HCT116 (cell line): ENCODE measurements at regions not wholly inside any gene's neighbourhood (a gene's known extent, or its start where the extent isn't known, plus 50 kb on each side); places are given as distances from the start of the nearest gene placed in this dataset.

Experiments used
- ATAC-seq: fragments of 200-7000 bp; cut with Tn5 transposase; 2 replicates; pipeline ENCODE4 v1.9.1; 2020; ENCODE audit warnings: mild to moderate bottlenecking, moderate library complexity
- BruUV-seq: library from RNA; stranded (reverse); fragments of 400-500 nt; replicated peaks from 2 replicates; lab custom pipeline; 2021; lab: Mats Ljungman, UMichigan
- CTCF ChIA-PET: fragments of 300-600 bp; sonication (Branson Sonifier 250); formaldehyde crosslinking; loops from one replicate; lab custom pipeline; 2021; ENCODE audit warnings: antibody characterized with exemption; lab: Charles Lee
- POLR2A ChIA-PET: fragments of 300-600, 350-600 bp; sonication (Branson Sonifier 250); formaldehyde crosslinking; loops from one replicate; lab custom pipeline; 2021; ENCODE audit warnings: antibody characterized with exemption; lab: Charles Lee
- RAD21 ChIA-PET, 2 experiments: fragments of 300-600 bp; sonication (Branson Sonifier 250); formaldehyde crosslinking; loops; one replicate each; lab custom pipeline; 2023; ENCODE audit warnings: low total read pairs in 2 of 2; ENCODE audit not compliant: uncharacterized antibody in 2 of 2, unreplicated experiment in 2 of 2, low non-redundant PET in 1 of 2; lab: Charles Lee
- DNase-seq: peaks from one replicate; pipeline ENCODE4 v3.0.0-alpha.2; 2010; ENCODE audit warnings: low read depth, low spot score
- H2AFZ ChIP-seq: fragments of 200-600 bp; shearing (Covaris generic), sonication (generic); 2 replicates; pipeline ENCODE4 v1.6.1; 2017; ENCODE audit warnings: low read depth, mixed run types, mixed read lengths, antibody characterized with exemption, low read length; ENCODE audit not compliant: poor library complexity, severe bottlenecking
- H3K27ac ChIP-seq: 2 replicates; pipeline ENCODE4 v1.5.1; 2012; ENCODE audit warnings: low read depth, low read length
- H3K27me3 ChIP-seq: fragments of 200-600 bp; sonication (generic); 2 replicates; pipeline ENCODE4 v1.6.1; 2016; ENCODE audit warnings: mixed run types, low read length, mixed read lengths; ENCODE audit not compliant: insufficient read depth
- H3K36me3 ChIP-seq, 2 experiments: fragments of 200-500 bp in 1 of 2; fragments of 200-600 bp in 1 of 2; sonication (Bioruptor generic) in 1 of 2; sonication (generic) in 1 of 2; 2 replicates each; pipeline versions ENCODE4 v1.5.1 to v1.6.1; 2014 to 2016; ENCODE audit warnings: low read length in 2 of 2, inconsistent platforms in 1 of 2, mixed read lengths in 1 of 2, mixed run types in 1 of 2; ENCODE audit not compliant: insufficient read depth in 2 of 2, control insufficient read depth in 1 of 2
- H3K4me1 ChIP-seq, 2 experiments: fragments of 200-600 bp in 1 of 2; sonication (generic) in 1 of 2; 2 replicates each; pipeline versions ENCODE4 v1.5.1 to v1.6.1; 2012 to 2017; ENCODE audit warnings: low read length in 2 of 2, inconsistent platforms in 1 of 2, mild to moderate bottlenecking in 1 of 2, mixed read lengths in 1 of 2, mixed run types in 1 of 2, moderate library complexity in 1 of 2; ENCODE audit not compliant: insufficient read depth in 2 of 2, control insufficient read depth in 1 of 2
- H3K4me2 ChIP-seq: fragments of 200-600 bp; sonication (generic); 2 replicates; pipeline ENCODE4 v1.6.1; 2017; ENCODE audit warnings: mixed run types, low read length, mixed read lengths
- H3K4me3 ChIP-seq, 2 experiments: fragments of 200-600 bp in 1 of 2; sonication (generic) in 1 of 2; replicated peaks in 1 of 2; 2 replicates each; pipeline ENCODE4 v1.5.1; 2011 to 2016; ENCODE audit warnings: low read length in 2 of 2, control low read depth in 1 of 2, low read depth in 1 of 2, mild to moderate bottlenecking in 1 of 2, mixed read lengths in 1 of 2, mixed run types in 1 of 2
- H3K79me2 ChIP-seq: fragments of 200-600 bp; sonication (generic); 2 replicates; pipeline ENCODE4 v1.6.1; 2017; ENCODE audit warnings: mild to moderate bottlenecking, mixed run types, low read length, moderate library complexity, mixed read lengths; ENCODE audit not compliant: insufficient read depth
- H3K9ac ChIP-seq: fragments of 200-600 bp; sonication (generic); 2 replicates; pipeline ENCODE4 v1.6.1; 2016; ENCODE audit warnings: low read length, mixed read lengths
- H3K9me2 ChIP-seq: fragments of 200-600 bp; sonication (generic), shearing (Covaris generic); 2 replicates; pipeline ENCODE4 v1.6.1; 2017; ENCODE audit warnings: mixed run types, mild to moderate bottlenecking, moderate library complexity; ENCODE audit not compliant: insufficient read depth
- H3K9me3 ChIP-seq, 2 experiments: fragments of 200-500 bp in 1 of 2; fragments of 200-600 bp in 1 of 2; sonication (Bioruptor generic) in 1 of 2; sonication (generic) in 1 of 2; 2 replicates each; pipeline ENCODE4 v1.6.1; 2014 to 2017; ENCODE audit warnings: low read length in 2 of 2, mixed read lengths in 2 of 2, inconsistent platforms in 1 of 2, low read depth in 1 of 2, mild to moderate bottlenecking in 1 of 2, mixed run types in 1 of 2, moderate library complexity in 1 of 2; ENCODE audit not compliant: control insufficient read depth in 1 of 2, insufficient read depth in 1 of 2
- H4K20me1 ChIP-seq: fragments of 200-600 bp; sonication (generic), shearing (Covaris generic); 2 replicates; pipeline ENCODE4 v1.6.1; 2017; ENCODE audit warnings: mixed run types, mild to moderate bottlenecking, moderate library complexity; ENCODE audit not compliant: insufficient read depth
- CEBPB ChIP-seq: IDR thresholded peaks from 2 replicates; pipeline ENCODE4 v1.6.1; 2012; ENCODE audit warnings: low read depth
- FOSL1 ChIP-seq: IDR thresholded peaks from 2 replicates; pipeline ENCODE4 v1.6.1; 2012; ENCODE audit warnings: low read depth
- POLR2A ChIP-seq: IDR thresholded peaks from 2 replicates; pipeline ENCODE4 v1.7.0; 2011; ENCODE audit warnings: borderline replicate concordance; ENCODE audit not compliant: insufficient read depth, insufficient read length; ENCODE audit errors: extremely low read depth
- ZFX ChIP-seq: fragments of 450-650 bp; IDR thresholded peaks from 2 replicates; pipeline ENCODE4 v1.6.1; 2017
- ZNF274 ChIP-seq: fragments of 200-500 bp; sonication (Bioruptor generic); IDR thresholded peaks from 2 replicates; pipeline ENCODE4 v1.6.1; 2014; ENCODE audit warnings: mild to moderate bottlenecking, low read depth, low read length, inconsistent platforms
- intact Hi-C: fragments of 100-400 bp; cut with micrococcal nuclease; formaldehyde crosslinking; loops from 2 replicates; pipeline ENCODE4 v1.10.0; 2022
- TF ChIP-seq, protein P1 (sequence below): IDR thresholded peaks from 2 replicates; pipeline ENCODE4 v1.6.1; 2012; ENCODE audit warnings: low read depth
- TF ChIP-seq, protein P2 (sequence below): IDR thresholded peaks from 2 replicates; pipeline ENCODE4 v1.6.1; 2011; ENCODE audit warnings: mild to moderate bottlenecking, low read length, moderate library complexity; ENCODE audit not compliant: insufficient replicate concordance; ENCODE audit errors: extremely low read depth
- TF ChIP-seq, protein P3 (sequence below): IDR thresholded peaks from 2 replicates; pipeline ENCODE4 v1.6.1; 2012

DNA sequence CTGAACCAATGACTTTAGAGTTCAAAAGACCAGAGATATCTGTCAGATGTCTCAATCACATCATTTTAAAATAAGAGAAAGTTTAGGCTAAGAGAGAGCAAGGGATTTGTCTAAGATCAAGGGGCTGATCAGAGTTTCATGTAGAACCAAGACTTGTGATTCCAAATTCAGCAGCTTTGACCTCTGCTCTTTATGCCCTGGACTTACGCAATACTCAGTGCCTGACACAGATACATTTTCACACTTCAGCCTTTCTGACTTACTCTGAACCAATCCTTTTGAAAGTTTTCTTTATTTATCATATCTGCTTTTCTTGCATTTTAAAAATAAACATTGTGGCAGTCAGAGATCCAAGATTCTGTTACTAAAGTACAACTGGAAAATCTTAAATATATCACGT is 428.0 kb downstream of the PLPP3 start:
- H3K9me3 ChIP-seq = no peaks in the 10 kb centered on the region
- CTCF ChIA-PET = no interaction called here
- RAD21 ChIA-PET = no interaction called here
- H3K4me2 ChIP-seq = no peak overlapping the region
- no peak overlapping the region for H3K9ac ChIP-seq
- no peaks in the 10 kb centered on the region for H4K20me1 ChIP-seq
- DNase-seq = no peak
- H3K79me2 ChIP-seq = no peaks in the 10 kb centered on the region
- no peak overlapping the region for H3K4me3 ChIP-seq
- BruUV-seq = no TSS peak
- no peaks in the 10 kb centered on the region for H3K27me3 ChIP-seq
- H3K36me3 ChIP-seq = no peaks in the 10 kb centered on the region
- ATAC-seq = no peak
- intact Hi-C loops = no loop called here
- TF ChIP-seq ZFX = no peak
- TF ChIP-seq, protein P1, sequence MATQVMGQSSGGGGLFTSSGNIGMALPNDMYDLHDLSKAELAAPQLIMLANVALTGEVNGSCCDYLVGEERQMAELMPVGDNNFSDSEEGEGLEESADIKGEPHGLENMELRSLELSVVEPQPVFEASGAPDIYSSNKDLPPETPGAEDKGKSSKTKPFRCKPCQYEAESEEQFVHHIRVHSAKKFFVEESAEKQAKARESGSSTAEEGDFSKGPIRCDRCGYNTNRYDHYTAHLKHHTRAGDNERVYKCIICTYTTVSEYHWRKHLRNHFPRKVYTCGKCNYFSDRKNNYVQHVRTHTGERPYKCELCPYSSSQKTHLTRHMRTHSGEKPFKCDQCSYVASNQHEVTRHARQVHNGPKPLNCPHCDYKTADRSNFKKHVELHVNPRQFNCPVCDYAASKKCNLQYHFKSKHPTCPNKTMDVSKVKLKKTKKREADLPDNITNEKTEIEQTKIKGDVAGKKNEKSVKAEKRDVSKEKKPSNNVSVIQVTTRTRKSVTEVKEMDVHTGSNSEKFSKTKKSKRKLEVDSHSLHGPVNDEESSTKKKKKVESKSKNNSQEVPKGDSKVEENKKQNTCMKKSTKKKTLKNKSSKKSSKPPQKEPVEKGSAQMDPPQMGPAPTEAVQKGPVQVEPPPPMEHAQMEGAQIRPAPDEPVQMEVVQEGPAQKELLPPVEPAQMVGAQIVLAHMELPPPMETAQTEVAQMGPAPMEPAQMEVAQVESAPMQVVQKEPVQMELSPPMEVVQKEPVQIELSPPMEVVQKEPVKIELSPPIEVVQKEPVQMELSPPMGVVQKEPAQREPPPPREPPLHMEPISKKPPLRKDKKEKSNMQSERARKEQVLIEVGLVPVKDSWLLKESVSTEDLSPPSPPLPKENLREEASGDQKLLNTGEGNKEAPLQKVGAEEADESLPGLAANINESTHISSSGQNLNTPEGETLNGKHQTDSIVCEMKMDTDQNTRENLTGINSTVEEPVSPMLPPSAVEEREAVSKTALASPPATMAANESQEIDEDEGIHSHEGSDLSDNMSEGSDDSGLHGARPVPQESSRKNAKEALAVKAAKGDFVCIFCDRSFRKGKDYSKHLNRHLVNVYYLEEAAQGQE = no peak
- no peak for TF ChIP-seq CEBPB
- no peak for TF ChIP-seq ZNF274
- H2AFZ ChIP-seq = no peak overlapping the region
- POLR2A ChIA-PET = no interaction called here
- H3K9me2 ChIP-seq = no peaks in the 10 kb centered on the region
- no peaks in the 10 kb centered on the region for H3K4me1 ChIP-seq
- no peak overlapping the region for H3K27ac ChIP-seq

DNA sequence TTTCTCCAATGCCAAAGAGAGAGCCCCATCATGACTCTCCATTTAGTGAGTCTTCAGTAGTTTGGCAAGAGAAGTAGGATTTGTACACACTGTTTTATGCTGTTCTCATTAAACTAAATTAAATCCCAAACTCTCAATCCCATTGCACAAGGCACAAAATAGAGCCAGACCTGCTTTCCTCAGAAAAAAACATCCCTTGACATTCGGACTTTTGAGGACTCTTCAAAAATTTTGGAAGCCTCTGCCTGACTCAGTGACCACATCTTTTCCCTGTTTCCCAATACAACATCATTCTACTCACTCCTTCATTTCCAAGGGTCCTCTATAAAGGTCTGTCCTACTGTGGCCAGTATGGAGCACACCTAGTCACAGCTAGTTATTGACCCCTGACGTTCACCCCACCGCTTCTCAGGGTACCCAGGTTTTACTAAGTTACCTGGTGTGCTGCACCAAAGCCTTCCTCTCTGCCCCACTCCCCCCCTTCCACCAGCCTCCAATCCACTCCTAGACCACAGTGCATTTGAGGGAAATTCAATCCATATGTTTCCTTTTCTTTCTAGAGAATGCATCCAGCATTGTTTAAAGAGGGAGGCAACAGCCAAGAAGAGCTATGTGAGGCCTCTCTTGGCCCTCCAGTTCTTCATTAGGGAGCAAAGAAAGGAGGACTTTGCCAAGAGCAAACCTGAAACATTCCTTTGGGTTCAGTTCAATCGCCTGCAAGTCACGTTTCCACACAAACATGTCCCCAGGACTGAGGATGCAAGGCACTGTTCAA is 428.7 kb downstream of the PLPP3 start:
- CTCF ChIA-PET = no interaction called here
- BruUV-seq = no TSS peak
- H3K36me3 ChIP-seq = no peaks in the 10 kb centered on the region
- H3K4me3 ChIP-seq = no peak overlapping the region
- no peak overlapping the region for H3K9ac ChIP-seq
- no peaks in the 10 kb centered on the region for H3K27me3 ChIP-seq
- ATAC-seq = no peak
- no peak overlapping the region for H2AFZ ChIP-seq
- H3K27ac ChIP-seq = no peak overlapping the region
- intact Hi-C loops = no loop called here
- POLR2A ChIA-PET = no interaction called here
- RAD21 ChIA-PET = no interaction called here
- H3K9me3 ChIP-seq = no peaks in the 10 kb centered on the region
- H3K9me2 ChIP-seq = no peaks in the 10 kb centered on the region
- H3K79me2 ChIP-seq = no peaks in the 10 kb centered on the region
- DNase-seq = no peak
- H4K20me1 ChIP-seq = no peaks in the 10 kb centered on the region
- H3K4me1 ChIP-seq = no peaks in the 10 kb centered on the region
- H3K4me2 ChIP-seq = no peak overlapping the region
- no peak for TF ChIP-seq POLR2A
- TF ChIP-seq, protein P2, sequence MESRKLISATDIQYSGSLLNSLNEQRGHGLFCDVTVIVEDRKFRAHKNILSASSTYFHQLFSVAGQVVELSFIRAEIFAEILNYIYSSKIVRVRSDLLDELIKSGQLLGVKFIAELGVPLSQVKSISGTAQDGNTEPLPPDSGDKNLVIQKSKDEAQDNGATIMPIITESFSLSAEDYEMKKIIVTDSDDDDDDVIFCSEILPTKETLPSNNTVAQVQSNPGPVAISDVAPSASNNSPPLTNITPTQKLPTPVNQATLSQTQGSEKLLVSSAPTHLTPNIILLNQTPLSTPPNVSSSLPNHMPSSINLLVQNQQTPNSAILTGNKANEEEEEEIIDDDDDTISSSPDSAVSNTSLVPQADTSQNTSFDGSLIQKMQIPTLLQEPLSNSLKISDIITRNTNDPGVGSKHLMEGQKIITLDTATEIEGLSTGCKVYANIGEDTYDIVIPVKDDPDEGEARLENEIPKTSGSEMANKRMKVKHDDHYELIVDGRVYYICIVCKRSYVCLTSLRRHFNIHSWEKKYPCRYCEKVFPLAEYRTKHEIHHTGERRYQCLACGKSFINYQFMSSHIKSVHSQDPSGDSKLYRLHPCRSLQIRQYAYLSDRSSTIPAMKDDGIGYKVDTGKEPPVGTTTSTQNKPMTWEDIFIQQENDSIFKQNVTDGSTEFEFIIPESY = no peak
- TF ChIP-seq ZNF274 = no peak
- TF ChIP-seq, protein P1 = no peak
- TF ChIP-seq FOSL1 = no peak
- TF ChIP-seq, protein P3, sequence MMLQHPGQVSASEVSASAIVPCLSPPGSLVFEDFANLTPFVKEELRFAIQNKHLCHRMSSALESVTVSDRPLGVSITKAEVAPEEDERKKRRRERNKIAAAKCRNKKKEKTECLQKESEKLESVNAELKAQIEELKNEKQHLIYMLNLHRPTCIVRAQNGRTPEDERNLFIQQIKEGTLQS = no peak
- TF ChIP-seq ZFX = no peak
